RKO (cell line): ENCODE measurements at regions not wholly inside any gene's neighbourhood (a gene's known extent, or its start where the extent isn't known, plus 50 kb on each side); places are given as distances from the start of the nearest gene placed in this dataset.
"Not testable (repeated sequence)": the region's sequence is repeated elsewhere in the genome, so short reads cannot be mapped to it uniquely, and the experiment has no call there.

ENCODE experiments used
- DNase-seq: peaks from one replicate; pipeline ENCODE4 v3.0.0-alpha.2; 2016; ENCODE audit warnings: low spot score

DNA sequence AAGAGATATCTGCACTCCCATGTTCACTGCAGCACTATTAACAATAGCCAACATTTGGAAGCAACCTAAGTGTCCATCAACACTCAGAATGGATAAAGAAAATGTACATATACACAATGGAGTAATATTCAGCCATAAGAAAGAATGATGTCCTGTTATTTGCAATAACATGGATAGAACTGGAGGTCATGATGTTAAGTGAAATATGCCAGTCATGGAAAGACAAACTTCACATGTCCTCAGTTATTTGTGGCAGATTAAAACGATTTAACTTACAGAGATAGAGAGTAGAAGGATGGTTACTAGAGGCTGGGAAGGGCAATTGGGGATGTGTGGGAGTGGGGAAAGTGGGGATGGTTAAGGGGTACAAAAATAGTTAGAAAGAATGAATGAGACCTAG lies 110.3 kb upstream of the PCSK5 start:
- no peak for DNase-seq

DNA sequence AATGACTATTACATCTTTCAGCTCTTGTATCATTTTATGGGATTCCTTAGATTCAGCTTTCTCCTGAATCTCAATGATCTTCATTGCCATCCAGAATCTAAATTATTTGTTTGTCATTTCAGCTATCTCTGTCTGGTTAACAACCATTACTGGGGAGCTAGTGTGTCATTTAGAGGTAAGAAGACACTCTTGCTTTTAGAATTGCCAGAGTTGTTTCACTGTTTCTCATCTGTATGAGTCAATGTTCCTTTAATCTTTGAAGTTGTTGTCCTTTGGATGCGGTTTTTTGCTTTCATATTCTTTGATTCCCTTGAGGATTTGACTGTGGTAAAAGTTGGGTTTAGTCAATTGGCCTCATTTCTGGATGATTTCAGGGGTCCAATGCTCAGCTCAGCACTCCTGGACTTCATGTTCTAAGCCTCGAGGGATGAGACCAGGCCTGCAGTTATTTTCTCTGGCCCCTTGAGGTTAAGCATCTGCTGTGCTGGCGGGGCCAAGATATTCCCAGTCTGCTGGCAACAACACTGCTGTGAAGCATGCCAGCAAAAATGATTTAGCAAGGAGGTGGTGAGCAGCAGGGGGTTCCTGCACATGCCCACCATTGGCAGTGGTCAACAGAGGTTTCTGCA lies 102.4 kb upstream of the PCSK5 start:
- no peak for DNase-seq

DNA sequence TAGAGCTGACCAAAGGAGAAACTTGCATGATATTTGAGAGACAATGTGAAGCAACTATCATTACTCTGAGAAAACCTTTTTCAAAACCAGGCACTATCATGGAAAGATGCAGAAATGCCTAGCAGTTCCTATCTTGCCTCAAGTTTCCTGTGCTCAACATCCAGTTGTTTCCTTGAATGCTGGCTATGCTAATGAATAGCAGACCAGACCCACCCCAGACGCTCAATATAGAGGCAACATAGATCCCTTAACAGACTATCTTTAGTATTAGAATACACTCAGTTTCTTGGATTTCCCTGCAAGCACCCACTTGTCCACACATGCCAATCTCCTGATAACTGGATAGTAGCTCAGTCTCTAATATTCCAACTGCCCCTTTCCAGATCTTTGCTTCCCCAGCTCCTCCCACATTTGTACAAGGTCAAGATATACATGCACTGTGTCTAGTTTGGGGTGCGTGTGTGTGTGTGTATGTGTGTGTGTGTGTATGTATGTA lies 93.3 kb upstream of the PCSK5 start:
- no peak for DNase-seq

DNA sequence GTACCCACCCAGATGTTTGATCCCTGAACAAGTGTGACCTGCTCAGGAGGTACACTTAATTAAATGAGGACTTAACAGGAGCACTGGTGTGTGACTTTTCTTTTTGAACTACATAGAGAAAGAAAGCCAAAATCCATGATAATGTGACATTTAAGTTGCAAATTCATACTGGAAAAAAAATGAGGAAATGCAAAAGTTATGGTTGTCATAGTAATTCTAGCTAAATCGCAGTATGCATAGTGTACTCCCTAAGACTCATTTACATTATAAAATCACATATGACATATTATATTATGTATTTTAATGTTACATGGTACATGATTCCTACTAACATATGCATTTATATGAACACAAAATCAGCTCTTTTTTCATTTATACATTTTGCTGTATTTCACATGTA lies 92.0 kb upstream of the PCSK5 start:
- no peak for DNase-seq

DNA sequence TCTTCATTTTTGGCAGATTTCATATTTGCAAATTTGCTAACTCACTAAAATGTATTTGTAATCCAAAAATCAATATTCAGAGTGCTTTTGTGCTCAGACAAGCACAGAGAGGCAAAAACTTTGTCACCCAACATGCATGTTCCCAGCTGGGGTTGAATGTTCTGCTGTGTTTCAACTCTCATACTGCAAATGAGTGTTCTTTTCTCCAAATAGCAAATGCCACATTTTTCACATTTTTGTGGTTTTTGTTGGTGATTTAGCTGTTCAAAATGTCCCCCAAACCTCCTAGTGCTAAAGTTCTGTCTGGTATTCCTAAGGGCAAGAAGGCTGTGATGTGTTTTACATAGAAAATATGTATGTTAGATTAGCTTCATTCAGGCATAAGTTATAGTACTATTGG lies 87.3 kb upstream of the PCSK5 start:
- no peak for DNase-seq

DNA sequence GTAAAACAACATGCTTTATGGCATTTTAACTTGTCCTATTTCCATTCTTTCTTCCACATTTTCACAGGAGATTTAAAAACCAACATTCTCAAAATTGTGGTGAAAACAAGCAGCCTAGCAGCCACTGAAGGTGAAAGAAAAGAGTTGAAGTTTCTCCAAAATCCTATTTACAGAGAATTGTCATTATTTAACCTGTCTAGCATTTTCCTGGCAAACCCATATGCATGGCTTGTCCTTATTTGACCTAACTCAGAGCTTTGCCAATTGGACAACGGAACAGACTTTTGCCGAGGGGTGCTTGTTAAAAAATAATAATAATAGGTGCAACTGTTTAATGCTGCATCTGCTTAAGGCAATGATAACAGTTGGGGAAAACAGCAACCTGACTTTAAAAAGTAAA lies 80.4 kb upstream of the PCSK5 start:
- DNase-seq, result no peak

DNA sequence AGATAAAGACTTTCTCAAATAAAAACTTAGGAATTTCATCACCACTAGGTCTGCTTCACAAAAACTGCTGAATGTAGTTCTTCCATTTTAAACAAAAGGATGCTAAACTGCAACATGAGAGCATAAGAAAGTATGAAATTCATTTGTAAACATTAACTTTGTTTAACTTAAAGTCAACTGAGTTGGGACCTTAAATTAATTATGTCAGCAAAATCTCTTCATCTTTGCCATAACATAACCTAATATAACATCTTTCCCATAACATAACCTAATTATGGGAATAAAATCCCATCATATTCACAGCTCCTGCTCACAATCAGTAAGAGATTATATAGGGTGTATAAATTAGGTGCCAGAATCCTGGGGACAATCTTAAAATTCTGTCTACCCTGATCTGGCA lies 78.8 kb upstream of the PCSK5 start:
- no peak for DNase-seq

DNA sequence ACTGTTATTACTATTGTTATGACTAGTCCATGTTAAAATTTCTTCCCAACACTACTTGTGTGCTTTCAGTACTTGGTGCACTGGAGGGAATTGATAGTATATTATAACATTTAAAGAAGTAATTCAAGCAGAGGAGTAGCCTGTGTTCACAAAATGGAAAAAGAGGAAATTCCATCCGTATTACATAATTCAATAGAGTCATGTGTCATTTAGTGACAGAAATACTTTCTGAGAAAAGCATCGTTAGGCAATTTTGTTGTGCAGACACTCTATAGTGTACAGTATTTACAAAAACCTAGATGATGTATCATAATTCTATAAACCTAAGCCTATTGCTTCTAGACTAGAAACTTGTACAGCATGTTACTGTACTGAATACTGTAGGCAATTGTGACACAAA lies 78.3 kb upstream of the PCSK5 start:
- no peak for DNase-seq

DNA sequence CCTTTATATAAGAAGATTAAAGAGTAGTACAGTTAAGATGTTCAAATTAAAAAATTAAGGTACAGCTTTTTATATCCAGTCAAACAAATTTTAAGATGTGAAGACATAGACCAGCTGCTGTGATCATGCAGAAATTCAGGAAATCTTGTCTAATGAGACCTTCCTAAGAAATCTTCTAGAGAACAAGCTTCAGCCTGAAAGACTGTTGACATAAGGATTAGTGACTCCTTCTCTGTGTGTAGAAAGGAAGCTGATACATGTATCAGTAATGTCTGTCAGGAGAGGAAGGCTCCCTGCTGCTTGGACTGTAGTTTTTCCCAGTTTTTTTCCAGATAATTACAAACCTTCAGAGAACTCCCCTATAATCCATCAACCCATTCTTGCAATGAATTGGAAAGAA lies 75.8 kb upstream of the PCSK5 start:
- DNase-seq, result no peak

DNA sequence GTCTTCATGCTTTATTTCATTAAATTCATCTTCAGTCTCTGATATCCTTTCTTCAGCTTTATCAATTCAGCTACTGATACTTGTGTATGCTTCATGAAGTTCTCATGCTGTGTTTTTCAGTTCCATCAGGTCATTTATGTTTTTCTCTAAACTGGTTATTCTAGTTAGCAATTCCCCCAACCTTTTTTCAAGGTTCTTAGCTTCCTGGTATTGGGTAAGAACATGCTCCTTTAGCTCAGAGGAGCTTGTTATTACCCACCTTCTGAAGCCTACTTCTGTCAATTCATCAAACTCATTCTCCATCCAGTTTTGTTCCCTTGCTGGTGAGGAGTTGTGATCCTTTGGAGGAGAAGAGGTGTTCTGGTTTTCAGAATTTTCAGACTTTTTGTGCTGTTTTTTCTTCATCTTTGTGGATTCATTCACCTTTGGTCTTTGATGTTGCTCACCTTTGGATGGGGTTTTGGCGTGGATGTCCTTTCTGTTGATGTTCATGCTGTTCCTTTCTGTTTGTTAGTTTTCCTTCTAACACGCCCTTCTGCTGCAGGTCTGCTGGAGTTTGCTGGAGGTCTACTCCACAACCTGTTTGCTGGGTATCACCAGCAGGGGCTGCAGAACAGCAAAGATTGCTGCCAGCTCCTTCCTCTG lies 69.9 kb upstream of the PCSK5 start:
- DNase-seq, result not testable (repeated sequence)

DNA sequence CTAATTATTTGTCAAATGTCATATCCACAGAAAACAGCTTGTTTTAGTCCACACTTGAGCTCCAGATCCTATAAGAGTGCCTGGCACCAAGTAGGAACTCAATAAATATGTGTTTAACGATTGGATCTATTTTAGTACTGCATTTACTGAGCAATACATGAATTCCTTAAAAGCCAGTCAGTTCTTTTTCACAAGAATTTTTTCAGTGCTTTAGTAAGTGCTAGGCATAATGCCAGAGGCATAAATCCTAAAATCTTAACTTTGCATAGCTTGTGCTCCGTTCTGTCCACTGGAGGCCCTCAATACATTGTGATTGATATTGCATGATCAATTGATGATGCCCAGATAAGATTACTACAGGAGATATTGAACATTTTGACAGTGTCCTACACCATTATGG lies 67.3 kb upstream of the PCSK5 start:
- DNase-seq, result no peak

DNA sequence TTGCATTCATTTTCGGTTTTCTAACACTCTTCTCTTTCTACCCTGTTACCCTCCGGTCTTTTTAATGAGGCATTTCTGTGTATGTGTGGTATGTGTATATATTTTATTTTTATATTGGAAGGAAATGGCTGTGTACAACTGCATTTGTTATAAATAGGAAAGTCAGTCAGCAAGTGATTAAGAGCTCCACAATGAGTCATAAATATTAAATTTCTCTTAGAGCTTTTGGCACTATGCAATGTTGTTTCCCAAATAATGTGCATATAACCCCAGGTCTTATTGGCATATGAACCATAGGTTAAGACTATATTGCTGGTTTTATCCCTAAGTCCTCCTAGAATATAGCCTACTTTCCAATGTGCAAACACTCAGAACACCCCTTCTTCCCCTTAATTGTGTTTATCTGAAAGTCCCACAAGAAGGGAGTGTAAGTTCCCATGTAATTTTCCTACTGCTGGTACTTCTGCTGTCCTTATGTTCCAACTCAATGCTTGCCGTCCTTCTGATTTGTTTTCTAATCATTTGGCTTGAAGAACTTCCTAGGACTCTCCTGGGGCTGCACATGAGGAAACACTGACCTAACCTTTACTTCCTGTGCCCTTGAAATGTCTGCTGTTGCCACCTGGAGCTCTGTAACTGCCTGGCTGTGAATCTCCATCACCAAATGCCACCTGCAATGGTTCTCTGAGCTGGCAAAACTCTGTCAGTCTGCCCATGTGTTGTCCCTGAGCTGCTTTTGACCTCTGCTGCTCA lies 65.5 kb upstream of the PCSK5 start:
- no peak for DNase-seq

DNA sequence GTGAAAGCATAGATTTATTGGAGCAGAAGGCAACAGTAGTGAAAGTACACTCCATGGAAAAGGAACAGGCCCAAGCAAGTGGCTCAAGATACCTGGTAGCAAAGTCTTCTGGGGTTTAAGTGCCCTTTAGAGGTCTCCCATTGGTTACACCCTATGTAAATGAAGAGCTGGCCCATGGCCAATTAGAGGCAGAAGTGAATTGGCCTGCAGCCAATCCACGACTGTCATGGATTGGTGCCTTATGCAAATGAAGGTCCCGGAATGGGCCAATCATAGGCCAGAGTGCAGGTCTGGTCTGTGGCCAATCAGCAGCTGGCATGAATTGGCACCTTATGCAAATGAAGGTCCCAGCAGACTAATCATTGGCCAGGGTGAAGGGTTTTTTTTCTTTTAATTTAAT lies 64.2 kb upstream of the PCSK5 start:
- no peak for DNase-seq

DNA sequence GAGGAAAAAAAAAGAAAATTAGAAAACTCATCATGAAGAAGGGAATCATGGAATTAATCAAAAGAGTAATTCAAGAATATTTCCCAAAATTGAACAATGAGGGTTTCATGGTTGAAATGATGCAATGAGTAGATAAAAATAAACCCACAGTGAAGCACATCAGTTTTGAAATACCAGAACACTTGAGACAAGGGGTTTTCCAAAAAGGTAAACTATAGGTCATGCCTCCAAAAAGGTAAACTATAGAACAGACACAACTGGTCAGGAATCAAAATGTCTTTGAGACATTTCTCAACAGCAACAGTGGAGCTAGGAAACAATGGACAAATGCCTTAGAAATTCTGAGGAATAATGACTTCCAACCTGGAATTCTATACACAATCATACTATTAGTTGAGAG lies 60.2 kb upstream of the PCSK5 start:
- DNase-seq, result no peak

DNA sequence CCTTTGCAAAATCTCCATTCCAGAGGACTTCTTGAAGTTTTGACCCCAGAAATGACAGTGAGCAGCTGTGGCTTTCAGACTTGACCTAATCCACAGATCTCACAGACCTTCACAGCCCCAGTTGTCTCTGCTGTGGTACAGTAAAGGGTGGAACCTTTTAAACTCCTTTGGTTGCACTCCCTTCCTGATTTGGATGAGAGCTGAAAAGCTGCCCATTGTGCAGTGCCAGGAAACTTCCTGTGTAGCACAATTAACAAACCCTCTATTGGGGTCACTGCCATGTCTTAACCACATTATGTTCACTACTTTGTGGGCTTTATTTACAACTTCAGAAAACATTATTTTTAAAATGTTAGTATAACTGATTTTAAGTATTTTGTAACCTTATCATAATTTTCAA lies 56.7 kb upstream of the PCSK5 start:
- DNase-seq, result no peak

DNA sequence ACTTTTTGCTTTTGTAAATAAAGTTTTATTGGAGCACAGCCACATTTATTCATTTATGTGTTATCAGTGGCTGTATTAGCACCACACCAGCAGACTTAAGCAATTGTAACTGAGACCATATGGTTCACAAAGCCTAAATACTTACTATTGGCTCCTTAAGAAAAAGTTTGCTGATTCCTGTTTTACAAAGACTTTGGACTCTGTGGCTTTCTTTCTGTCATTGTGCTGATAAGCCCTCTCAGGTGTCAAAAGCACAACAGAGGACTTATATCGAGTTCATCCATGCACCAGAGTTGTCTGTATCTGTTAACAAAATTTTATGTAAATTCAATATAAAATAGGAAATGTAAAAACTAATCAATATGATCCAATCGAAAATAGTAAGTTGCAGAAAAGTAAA lies 55.6 kb upstream of the PCSK5 start:
- no peak for DNase-seq
